ENCODE measurements at regions not wholly inside any gene's neighbourhood (a gene's known extent, or its start where the extent isn't known, plus 50 kb on each side); places are given as distances from the start of the nearest gene placed in this dataset.
"Not testable (repeated sequence)": the region's sequence is repeated elsewhere in the genome, so short reads cannot be mapped to it uniquely, and the experiment has no call there.

DNA sequence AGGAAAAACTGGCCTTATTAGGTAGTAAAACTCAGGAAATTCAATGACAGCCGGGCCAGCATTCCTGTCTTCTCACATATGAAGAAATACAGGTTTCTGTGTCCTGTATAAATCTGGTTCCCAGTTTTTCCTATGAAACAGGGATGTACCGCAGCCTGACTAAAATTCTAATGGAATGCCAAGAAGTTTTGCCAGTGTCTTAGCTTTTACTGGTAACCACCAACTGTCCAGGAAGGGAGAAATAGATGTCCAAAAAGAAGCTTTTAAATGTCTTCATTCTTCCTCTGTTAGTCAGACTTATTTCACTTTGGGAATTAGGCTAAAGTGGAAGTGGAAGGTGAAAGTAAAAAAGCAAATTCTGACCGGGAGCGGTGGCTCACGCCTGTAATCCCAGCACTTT, 108.0 kb upstream of the TBL1X start:
- Histone ChIP-seq H3K36me3 (ENCODE audit: insufficient read depth, low read depth, low read length) (no peaks in the 10 kb centered on the region), H3K4me3 (ENCODE audit: low read length) (no peak overlapping the region), H3K9me3 (ENCODE audit: insufficient read depth, low read depth, low read length) (no peaks in the 10 kb centered on the region), H3K9ac (ENCODE audit: low read depth, low read length) (no peak overlapping the region), H3K27me3 (ENCODE audit: insufficient read depth, low read length) (no peaks in the 10 kb centered on the region), H3K27ac (ENCODE audit: low read length) (no peak overlapping the region), H3K4me1 (ENCODE audit: insufficient read depth, low read length) (no peaks in the 10 kb centered on the region)

DNA sequence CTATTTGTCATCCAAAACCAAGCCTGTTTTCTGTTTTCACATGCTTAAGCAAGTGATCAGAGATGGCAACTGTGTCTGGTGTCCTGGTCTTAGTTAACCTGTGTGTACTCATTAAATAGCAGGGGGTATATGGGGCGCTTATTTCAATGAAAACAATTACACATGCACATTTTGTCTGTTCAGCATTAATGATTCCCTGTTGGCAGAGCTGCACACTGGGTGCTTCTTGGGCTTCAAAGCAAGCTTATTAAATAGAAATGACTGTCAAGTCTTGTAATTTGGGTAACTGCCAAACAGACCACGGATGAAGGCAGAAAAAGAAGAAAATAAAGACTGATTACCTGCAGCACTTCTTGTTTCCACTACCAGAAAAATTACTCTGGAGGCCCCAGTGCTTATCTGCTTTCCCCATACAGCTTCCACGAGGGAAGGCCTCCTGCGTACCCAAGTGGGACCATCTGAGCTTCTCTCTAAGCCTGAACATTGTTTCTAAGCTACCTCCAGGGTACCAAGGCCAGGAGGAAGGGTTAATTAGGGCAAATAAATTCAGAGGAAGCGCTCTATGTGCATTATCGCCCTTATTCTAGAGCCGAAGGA, 107.2 kb upstream of the TBL1X start:
- no peaks in the 10 kb centered on the region for H3K9me3 ChIP-seq (ENCODE audit: insufficient read depth, low read depth, low read length)
- H3K4me1 ChIP-seq (ENCODE audit: insufficient read depth, low read length): no peaks in the 10 kb centered on the region
- no peaks in the 10 kb centered on the region for H3K27me3 ChIP-seq (ENCODE audit: insufficient read depth, low read length)
- H3K36me3 ChIP-seq (ENCODE audit: insufficient read depth, low read depth, low read length): no peaks in the 10 kb centered on the region
- no peak overlapping the region for H3K4me3 ChIP-seq (ENCODE audit: low read length)
- H3K27ac ChIP-seq (ENCODE audit: low read length): no peak overlapping the region
- H3K9ac ChIP-seq (ENCODE audit: low read depth, low read length): no peak overlapping the region

DNA sequence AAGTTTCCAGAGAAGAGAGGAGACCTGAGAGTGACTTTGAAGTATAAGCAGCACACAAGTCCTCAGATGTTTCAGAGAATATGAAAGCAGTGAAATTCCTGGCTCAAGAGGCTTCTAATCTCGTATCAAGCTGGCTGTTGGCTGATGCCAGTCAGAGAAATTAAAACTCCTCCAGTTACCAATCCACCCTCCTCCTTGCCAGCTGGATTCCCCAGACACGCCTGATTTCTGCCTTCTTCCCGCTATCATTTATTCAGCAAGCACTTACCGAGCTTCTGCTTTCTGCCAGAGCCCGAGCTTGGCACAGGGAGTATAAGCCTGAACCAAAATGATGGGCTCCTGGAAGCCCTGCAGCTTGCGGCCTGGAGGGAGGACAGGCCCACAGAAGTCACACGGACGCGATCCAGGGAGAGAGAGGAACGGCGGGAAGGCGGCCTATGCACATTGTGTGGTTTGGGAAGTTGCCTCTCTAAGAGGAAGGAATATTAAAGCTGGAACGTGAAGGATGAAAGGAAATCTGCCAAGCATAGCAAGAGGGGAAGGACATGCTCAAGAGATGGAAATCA, 102.4 kb upstream of the TBL1X start:
- H3K4me1 ChIP-seq (ENCODE audit: insufficient read depth, low read length): no peaks in the 10 kb centered on the region
- no peak overlapping the region for H3K9ac ChIP-seq (ENCODE audit: low read depth, low read length)
- no peak overlapping the region for H3K4me3 ChIP-seq (ENCODE audit: low read length)
- no peaks in the 10 kb centered on the region for H3K27me3 ChIP-seq (ENCODE audit: insufficient read depth, low read length)
- H3K9me3 ChIP-seq (ENCODE audit: insufficient read depth, low read depth, low read length): no peaks in the 10 kb centered on the region
- no peaks in the 10 kb centered on the region for H3K36me3 ChIP-seq (ENCODE audit: insufficient read depth, low read depth, low read length)
- H3K27ac ChIP-seq (ENCODE audit: low read length): no peak overlapping the region

DNA sequence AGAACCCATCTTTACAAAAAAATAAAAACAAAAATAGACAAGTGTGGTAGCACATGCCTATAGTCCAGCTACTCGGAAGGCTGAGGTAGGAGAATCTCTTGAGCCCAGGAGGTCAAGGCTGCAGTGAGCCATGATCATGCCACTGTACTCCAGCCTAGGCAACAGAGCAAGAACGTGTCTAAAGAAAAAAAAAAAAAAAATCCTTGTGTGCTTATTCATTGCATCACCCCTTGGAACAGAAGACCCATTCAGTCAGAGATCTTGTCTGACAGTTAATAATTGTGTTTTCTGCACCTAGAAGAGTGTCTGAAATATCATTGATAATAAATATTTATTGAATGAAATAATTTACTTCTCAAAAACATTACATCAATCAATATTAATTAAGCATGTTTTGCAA, 97.4 kb upstream of the TBL1X start:
- H3K4me3 ChIP-seq (ENCODE audit: low read length): no peak overlapping the region
- no peak overlapping the region for H3K9ac ChIP-seq (ENCODE audit: low read depth, low read length)
- no peaks in the 10 kb centered on the region for H3K4me1 ChIP-seq (ENCODE audit: insufficient read depth, low read length)
- no peaks in the 10 kb centered on the region for H3K9me3 ChIP-seq (ENCODE audit: insufficient read depth, low read depth, low read length)
- no peaks in the 10 kb centered on the region for H3K36me3 ChIP-seq (ENCODE audit: insufficient read depth, low read depth, low read length)
- no peaks in the 10 kb centered on the region for H3K27me3 ChIP-seq (ENCODE audit: insufficient read depth, low read length)
- no peak overlapping the region for H3K27ac ChIP-seq (ENCODE audit: low read length)

DNA sequence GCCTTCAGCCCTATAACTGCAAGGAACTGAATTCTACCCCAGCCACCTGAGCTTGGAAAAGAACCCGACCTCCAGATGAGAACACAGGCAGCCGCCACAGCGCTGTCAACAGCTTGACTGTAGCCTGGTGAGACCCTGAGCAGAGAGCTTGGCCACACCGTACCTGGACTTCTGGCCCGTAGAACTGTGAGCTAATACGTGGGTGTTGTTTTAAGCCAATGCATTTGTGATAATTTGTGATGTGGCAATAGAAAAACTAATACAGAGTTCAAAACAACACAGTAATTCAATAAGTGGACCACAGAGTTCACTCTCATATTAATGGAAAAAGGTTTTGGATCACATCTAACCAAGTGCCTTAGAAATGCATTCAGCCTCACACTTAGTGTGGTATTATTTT, 96.6 kb upstream of the TBL1X start:
- no peaks in the 10 kb centered on the region for H3K4me1 ChIP-seq (ENCODE audit: insufficient read depth, low read length)
- H3K27ac ChIP-seq (ENCODE audit: low read length): no peak overlapping the region
- no peak overlapping the region for H3K9ac ChIP-seq (ENCODE audit: low read depth, low read length)
- H3K27me3 ChIP-seq (ENCODE audit: insufficient read depth, low read length): no peaks in the 10 kb centered on the region
- no peaks in the 10 kb centered on the region for H3K36me3 ChIP-seq (ENCODE audit: insufficient read depth, low read depth, low read length)
- no peak overlapping the region for H3K4me3 ChIP-seq (ENCODE audit: low read length)
- no peaks in the 10 kb centered on the region for H3K9me3 ChIP-seq (ENCODE audit: insufficient read depth, low read depth, low read length)

DNA sequence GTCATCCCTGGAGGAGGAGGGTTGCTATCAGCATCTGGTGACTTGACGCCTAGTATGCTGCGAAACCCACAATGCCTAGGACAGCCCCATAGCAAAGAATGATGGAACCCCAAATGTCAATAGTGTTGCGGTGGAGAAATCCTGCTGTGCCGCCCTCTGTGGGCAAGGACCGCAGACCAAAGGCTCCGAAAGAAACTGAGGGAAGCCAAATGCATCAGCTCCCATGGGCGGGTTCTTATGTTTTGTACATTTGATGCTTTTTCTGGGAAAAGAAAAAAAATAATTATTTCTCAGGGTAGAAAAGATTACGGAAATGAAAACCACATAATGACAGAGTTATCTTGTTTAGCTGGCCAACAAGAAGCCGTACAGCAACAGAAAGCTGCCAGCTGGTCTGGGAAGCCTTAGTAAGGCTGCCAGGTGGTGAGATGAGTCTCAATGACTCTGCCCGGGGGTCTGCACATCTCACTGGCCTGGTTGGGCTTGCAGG, 95.0 kb upstream of the TBL1X start:
- Histone ChIP-seq H3K4me1 (ENCODE audit: insufficient read depth, low read length) (no peaks in the 10 kb centered on the region), H3K27ac (ENCODE audit: low read length) (no peak overlapping the region), H3K9me3 (ENCODE audit: insufficient read depth, low read depth, low read length) (no peaks in the 10 kb centered on the region), H3K27me3 (ENCODE audit: insufficient read depth, low read length) (no peaks in the 10 kb centered on the region), H3K4me3 (ENCODE audit: low read length) (no peak overlapping the region), H3K9ac (ENCODE audit: low read depth, low read length) (no peak overlapping the region), H3K36me3 (ENCODE audit: insufficient read depth, low read depth, low read length) (no peaks in the 10 kb centered on the region)

DNA sequence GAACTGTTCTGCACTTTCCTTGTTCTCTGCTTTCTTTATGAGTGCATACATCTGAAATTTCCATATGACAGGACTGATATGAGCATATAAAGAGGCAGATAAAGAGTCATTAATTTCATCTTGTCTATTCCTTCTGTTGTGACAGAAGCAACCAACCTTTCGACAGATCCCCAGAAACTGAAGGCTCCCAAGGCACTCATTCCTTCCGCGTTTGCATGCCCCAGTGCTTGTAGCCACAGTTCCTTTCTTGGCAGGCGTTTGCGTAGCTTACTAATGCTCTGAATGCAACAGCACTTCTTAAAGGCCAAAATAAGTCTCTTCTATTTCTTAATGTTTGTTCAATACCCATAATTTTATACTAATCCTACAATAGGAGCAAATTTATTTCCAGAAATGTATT, 94.0 kb upstream of the TBL1X start:
- Histone ChIP-seq H3K4me1 (ENCODE audit: insufficient read depth, low read length) (no peaks in the 10 kb centered on the region), H3K4me3 (ENCODE audit: low read length) (no peak overlapping the region), H3K9me3 (ENCODE audit: insufficient read depth, low read depth, low read length) (no peaks in the 10 kb centered on the region)

DNA sequence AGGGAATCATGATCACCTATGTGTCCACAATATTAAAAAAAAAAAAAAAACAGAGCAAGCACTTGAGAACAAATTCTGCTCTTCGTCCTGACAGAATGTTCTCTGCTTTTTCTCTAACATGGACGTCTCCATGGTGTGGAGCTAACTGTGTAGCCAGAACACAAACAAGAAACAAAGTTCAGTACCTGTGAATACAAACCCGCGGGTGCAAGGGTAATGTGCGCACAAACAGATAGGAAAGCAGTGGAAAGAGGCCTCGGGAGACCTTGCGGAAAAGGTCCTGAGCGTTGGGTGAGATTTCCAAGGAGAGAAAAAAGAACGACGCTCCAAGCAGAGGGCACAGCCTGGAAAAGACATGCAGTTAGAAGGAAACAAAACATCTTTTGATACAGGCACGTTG, 92.0 kb upstream of the TBL1X start:
- Histone ChIP-seq H3K4me1 (ENCODE audit: insufficient read depth, low read length) (no peaks in the 10 kb centered on the region), H3K4me3 (ENCODE audit: low read length) (no peak overlapping the region), H3K9me3 (ENCODE audit: insufficient read depth, low read depth, low read length) (no peaks in the 10 kb centered on the region), H3K36me3 (ENCODE audit: insufficient read depth, low read depth, low read length) (no peaks in the 10 kb centered on the region), H3K9ac (ENCODE audit: low read depth, low read length) (no peak overlapping the region), H3K27me3 (ENCODE audit: insufficient read depth, low read length) (no peaks in the 10 kb centered on the region), H3K27ac (ENCODE audit: low read length) (no peak overlapping the region)

More for the DNA sequence above, 94.0 kb upstream of the TBL1X start:
- no peak overlapping the region for H3K9ac ChIP-seq (ENCODE audit: low read depth, low read length)
- H3K27ac ChIP-seq (ENCODE audit: low read length): no peak overlapping the region
- no peaks in the 10 kb centered on the region for H3K27me3 ChIP-seq (ENCODE audit: insufficient read depth, low read length)
- no peaks in the 10 kb centered on the region for H3K36me3 ChIP-seq (ENCODE audit: insufficient read depth, low read depth, low read length)

DNA sequence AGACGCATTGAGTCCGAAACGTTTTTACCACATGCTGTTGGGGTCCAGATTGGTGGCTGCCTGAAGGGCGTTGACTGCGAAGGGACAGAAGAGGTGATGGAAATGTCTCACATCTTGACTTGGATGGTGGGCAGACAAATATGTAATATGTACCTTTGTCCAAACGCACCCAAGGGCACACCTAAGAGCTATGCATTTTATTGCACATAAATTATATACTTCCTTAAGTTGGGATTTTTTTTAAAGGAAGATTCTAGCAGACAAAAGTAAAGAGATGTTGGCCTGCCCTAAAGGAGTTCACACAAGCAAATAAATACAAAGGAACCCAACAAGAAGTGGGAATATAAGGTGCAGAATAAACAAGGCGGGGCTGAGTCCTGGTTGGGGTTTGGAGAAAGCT, 91.1 kb upstream of the TBL1X start:
- H3K9ac ChIP-seq (ENCODE audit: low read depth, low read length): no peak overlapping the region
- H3K27me3 ChIP-seq (ENCODE audit: insufficient read depth, low read length): no peaks in the 10 kb centered on the region
- no peaks in the 10 kb centered on the region for H3K9me3 ChIP-seq (ENCODE audit: insufficient read depth, low read depth, low read length)
- no peaks in the 10 kb centered on the region for H3K36me3 ChIP-seq (ENCODE audit: insufficient read depth, low read depth, low read length)
- H3K4me3 ChIP-seq (ENCODE audit: low read length): no peak overlapping the region
- no peak overlapping the region for H3K27ac ChIP-seq (ENCODE audit: low read length)
- H3K4me1 ChIP-seq (ENCODE audit: insufficient read depth, low read length): no peaks in the 10 kb centered on the region

DNA sequence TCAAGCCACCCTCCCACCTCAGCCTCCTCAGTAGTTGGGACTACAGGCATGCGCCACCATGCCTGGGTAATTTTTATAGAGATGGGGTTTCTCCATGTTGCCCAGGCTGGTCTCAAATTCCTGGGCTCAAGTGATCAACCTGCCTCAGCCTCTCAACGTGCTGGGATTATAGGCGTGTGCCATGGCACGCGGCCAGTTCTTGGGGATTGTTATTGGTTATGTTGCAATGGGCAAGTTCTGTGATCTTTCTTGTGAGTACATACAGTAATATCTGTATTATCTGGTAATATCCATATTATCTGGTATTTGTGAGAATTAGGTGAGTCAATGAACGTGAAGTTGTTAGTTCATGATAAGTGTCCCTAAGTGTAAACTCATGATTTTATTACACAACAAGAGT, 90.3 kb upstream of the TBL1X start:
- Histone ChIP-seq H3K4me3 (ENCODE audit: low read length) (no peak overlapping the region), H3K4me1 (ENCODE audit: insufficient read depth, low read length) (no peaks in the 10 kb centered on the region), H3K27me3 (ENCODE audit: insufficient read depth, low read length) (no peaks in the 10 kb centered on the region), H3K9me3 (ENCODE audit: insufficient read depth, low read depth, low read length) (no peaks in the 10 kb centered on the region), H3K27ac (ENCODE audit: low read length) (no peak overlapping the region), H3K9ac (ENCODE audit: low read depth, low read length) (no peak overlapping the region), H3K36me3 (ENCODE audit: insufficient read depth, low read depth, low read length) (no peaks in the 10 kb centered on the region)

DNA sequence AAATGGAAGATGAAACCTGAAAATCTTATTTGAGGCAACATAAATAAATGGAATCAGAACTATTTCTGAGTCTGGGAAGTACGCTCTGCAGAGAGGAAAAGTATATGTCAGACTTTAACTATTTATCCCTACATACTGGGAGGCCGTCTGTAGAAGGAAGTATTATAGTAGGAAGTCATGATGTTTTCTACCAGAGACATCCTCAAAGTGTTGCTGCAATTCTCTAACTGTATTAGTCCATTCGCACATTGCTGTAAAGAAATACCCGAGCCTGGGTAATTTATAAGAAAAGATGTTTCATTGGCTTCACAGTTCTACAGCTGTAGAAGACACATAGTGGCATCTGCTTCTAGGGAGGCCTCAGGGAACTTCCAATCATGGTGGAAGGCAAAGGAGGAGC, 88.7 kb upstream of the TBL1X start:
- H3K4me1 ChIP-seq (ENCODE audit: insufficient read depth, low read length): no peaks in the 10 kb centered on the region
- H3K36me3 ChIP-seq (ENCODE audit: insufficient read depth, low read depth, low read length): no peaks in the 10 kb centered on the region
- no peak overlapping the region for H3K9ac ChIP-seq (ENCODE audit: low read depth, low read length)
- H3K4me3 ChIP-seq (ENCODE audit: low read length): no peak overlapping the region
- H3K9me3 ChIP-seq (ENCODE audit: insufficient read depth, low read depth, low read length): no peaks in the 10 kb centered on the region
- no peak overlapping the region for H3K27ac ChIP-seq (ENCODE audit: low read length)
- no peaks in the 10 kb centered on the region for H3K27me3 ChIP-seq (ENCODE audit: insufficient read depth, low read length)

DNA sequence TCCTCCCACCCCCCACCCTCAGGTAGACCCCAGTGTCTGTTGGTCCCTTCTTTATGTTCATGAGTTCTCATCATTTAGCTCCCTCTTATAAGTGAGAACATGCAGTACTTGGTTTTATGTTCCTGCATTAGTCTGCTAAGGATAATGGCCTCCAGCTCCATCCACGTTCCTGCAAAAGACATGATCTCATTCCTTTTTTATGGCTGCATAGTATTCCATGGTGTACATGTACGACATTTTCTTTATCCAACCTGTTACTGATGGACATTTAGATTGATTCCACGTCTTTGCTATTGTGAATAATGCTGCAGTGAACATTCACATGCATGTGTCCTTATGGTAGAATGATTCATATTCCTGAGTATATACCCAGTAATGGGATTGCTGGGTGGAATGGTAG, 87.6 kb upstream of the TBL1X start:
- not testable (repeated sequence) for H3K4me3 ChIP-seq (ENCODE audit: low read length); H3K4me1 ChIP-seq (ENCODE audit: insufficient read depth, low read length); H3K9ac ChIP-seq (ENCODE audit: low read depth, low read length); H3K27ac ChIP-seq (ENCODE audit: low read length); H3K9me3 ChIP-seq (ENCODE audit: insufficient read depth, low read depth, low read length); H3K27me3 ChIP-seq (ENCODE audit: insufficient read depth, low read length); H3K36me3 ChIP-seq (ENCODE audit: insufficient read depth, low read depth, low read length)

Measured in iPS-20b (cell line).